ENCODE measurements at regions not wholly inside any gene's neighbourhood (a gene's known extent, or its start where the extent isn't known, plus 50 kb on each side); places are given as distances from the start of the nearest gene placed in this dataset.

- Histone ChIP-seq H3K27ac (no peak overlapping the region), H3K36me3 (no peaks in the 10 kb centered on the region), H3K27me3 (peaks cover 0 to 11% (median 0%) of the 10 kb centered on the region in 7 donors), H3K4me3 (no peak overlapping the region), H3K4me1 (no peaks in the 10 kb centered on the region), H3K9me3 (no peaks in the 10 kb centered on the region)
- intact Hi-C loops (cut with DNase I): no loop called here
- WGBS, 2 donors: 92 to 96% methylated on average over 3 of the region's 3 CpGs
- DNase-seq: no peak
- TF ChIP-seq CTCF (IDR thresholded peaks at IDR 0.05): no peak
- no peak for ATAC-seq
Measured at GRCh38 chr1:243980471-243980870, 70.6 kb upstream of the ZBTB18 start.

- Histone ChIP-seq H3K36me3 (no peaks in the 10 kb centered on the region), H3K9me3 (no peaks in the 10 kb centered on the region), H3K4me3 (no peak overlapping the region), H3K4me1 (no peaks in the 10 kb centered on the region), H3K27me3 (peaks cover 0 to 11% (median 0%) of the 10 kb centered on the region in 7 donors), H3K27ac (no peak overlapping the region)
- no peak for TF ChIP-seq CTCF (IDR thresholded peaks at IDR 0.05)
- no peak for DNase-seq
- intact Hi-C loops (cut with DNase I): no loop called here
- ATAC-seq: no peak
Measured at GRCh38 chr1:243980071-243980470, 71.0 kb upstream of the ZBTB18 start.

- intact Hi-C loops (cut with DNase I): no loop called here
- TF ChIP-seq CTCF (IDR thresholded peaks at IDR 0.05): no peak
- H3K27ac ChIP-seq: no peak overlapping the region
- no peaks in the 10 kb centered on the region for H3K9me3 ChIP-seq
- H3K27me3 ChIP-seq: peaks cover 0 to 17% (median 2%) of the 10 kb centered on the region in 7 donors
- no peaks in the 10 kb centered on the region for H3K36me3 ChIP-seq
- no peak for ATAC-seq
- DNase-seq: no peak
- WGBS, 2 donors: 88 to 90% methylated on average over 18 of the region's 18 CpGs
- H3K4me1 ChIP-seq: no peaks in the 10 kb centered on the region
- no peak overlapping the region for H3K4me3 ChIP-seq
Measured at GRCh38 chr1:243979396-243979795, 71.7 kb upstream of the ZBTB18 start.

- intact Hi-C loops (cut with DNase I): no loop called here
- Histone ChIP-seq H3K9me3 (no peaks in the 10 kb centered on the region), H3K4me1 (no peaks in the 10 kb centered on the region), H3K4me3 (no peak overlapping the region), H3K27me3 (peaks cover 0 to 18% (median 0%) of the 10 kb centered on the region in 7 donors), H3K27ac (no peak overlapping the region), H3K36me3 (no peaks in the 10 kb centered on the region)
- ATAC-seq (no peak), DNase-seq (no peak)
- no peak for TF ChIP-seq CTCF (IDR thresholded peaks at IDR 0.05)
- 58 to 59% methylated on average over 5 of the region's 5 CpGs for WGBS, 2 donors
Measured at GRCh38 chr1:243977094-243977493, 74.0 kb upstream of the ZBTB18 start.

Data from heart right ventricle (tissue), 16 donors.